Neural cell (in vitro differentiated cells): ENCODE measurements at regions not wholly inside any gene's neighbourhood (a gene's known extent, or its start where the extent isn't known, plus 50 kb on each side); places are given as distances from the start of the nearest gene placed in this dataset.

Source experiments
- EP300 ChIP-seq: fragments of 450-650 bp; conservative IDR thresholded peaks from 2 replicates; pipeline ENCODE4 v1.6.1; 2014; ENCODE audit warnings: antibody characterized with exemption, mild to moderate bottlenecking, moderate library complexity; ENCODE audit not compliant: poor library complexity, severe bottlenecking
- EZH2 ChIP-seq: fragments of 200-600, 300-800 bp; shearing (Covaris generic), sonication (generic); IDR thresholded peaks from 2 replicates; pipeline ENCODE4 v1.6.1; 2014; ENCODE audit warnings: antibody characterized with exemption, low read length, borderline replicate concordance, mild to moderate bottlenecking; ENCODE audit not compliant: insufficient read depth, poor library complexity, severe bottlenecking
- MXI1 ChIP-seq: fragments of 450-650 bp; conservative IDR thresholded peaks from 2 replicates; pipeline ENCODE4 v1.6.1; 2014; ENCODE audit warnings: antibody characterized with exemption, mild to moderate bottlenecking; ENCODE audit not compliant: poor library complexity, severe bottlenecking
- POLR2AphosphoS5 ChIP-seq: IDR thresholded peaks from 2 replicates; pipeline ENCODE4 v1.6.1; 2012
- RAD21 ChIP-seq: fragments of 450-650 bp; conservative IDR thresholded peaks from 2 replicates; pipeline ENCODE4 v1.6.1; 2014; ENCODE audit warnings: antibody characterized with exemption, mild to moderate bottlenecking, moderate library complexity
- SMC3 ChIP-seq: fragments of 450-650 bp; conservative IDR thresholded peaks from 2 replicates; pipeline ENCODE4 v1.6.1; 2014; ENCODE audit warnings: antibody characterized with exemption, mild to moderate bottlenecking, moderate library complexity; ENCODE audit not compliant: poor library complexity
- TAF1 ChIP-seq: IDR thresholded peaks from 2 replicates; pipeline ENCODE4 v1.6.1; 2012; ENCODE audit warnings: low read depth
- TF ChIP-seq, protein P1 (sequence below): fragments of 450-650 bp; IDR thresholded peaks from 2 replicates; pipeline ENCODE4 v1.5.1; 2014; ENCODE audit warnings: antibody characterized with exemption, mild to moderate bottlenecking, moderate library complexity; ENCODE audit not compliant: poor library complexity, severe bottlenecking
- TF ChIP-seq, protein P2 (sequence below): IDR thresholded peaks from 2 replicates; pipeline ENCODE4 v1.6.1; 2012; ENCODE audit warnings: borderline replicate concordance

- TF ChIP-seq POLR2AphosphoS5 (no peak), EP300 (peak; percentile 71), EZH2 (no peak), TAF1 (no peak), MXI1 (no peak), RAD21 (no peak), SMC3 (no peak)
- TF ChIP-seq, protein P1, sequence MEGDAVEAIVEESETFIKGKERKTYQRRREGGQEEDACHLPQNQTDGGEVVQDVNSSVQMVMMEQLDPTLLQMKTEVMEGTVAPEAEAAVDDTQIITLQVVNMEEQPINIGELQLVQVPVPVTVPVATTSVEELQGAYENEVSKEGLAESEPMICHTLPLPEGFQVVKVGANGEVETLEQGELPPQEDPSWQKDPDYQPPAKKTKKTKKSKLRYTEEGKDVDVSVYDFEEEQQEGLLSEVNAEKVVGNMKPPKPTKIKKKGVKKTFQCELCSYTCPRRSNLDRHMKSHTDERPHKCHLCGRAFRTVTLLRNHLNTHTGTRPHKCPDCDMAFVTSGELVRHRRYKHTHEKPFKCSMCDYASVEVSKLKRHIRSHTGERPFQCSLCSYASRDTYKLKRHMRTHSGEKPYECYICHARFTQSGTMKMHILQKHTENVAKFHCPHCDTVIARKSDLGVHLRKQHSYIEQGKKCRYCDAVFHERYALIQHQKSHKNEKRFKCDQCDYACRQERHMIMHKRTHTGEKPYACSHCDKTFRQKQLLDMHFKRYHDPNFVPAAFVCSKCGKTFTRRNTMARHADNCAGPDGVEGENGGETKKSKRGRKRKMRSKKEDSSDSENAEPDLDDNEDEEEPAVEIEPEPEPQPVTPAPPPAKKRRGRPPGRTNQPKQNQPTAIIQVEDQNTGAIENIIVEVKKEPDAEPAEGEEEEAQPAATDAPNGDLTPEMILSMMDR, result no peak
- TF ChIP-seq, protein P2, sequence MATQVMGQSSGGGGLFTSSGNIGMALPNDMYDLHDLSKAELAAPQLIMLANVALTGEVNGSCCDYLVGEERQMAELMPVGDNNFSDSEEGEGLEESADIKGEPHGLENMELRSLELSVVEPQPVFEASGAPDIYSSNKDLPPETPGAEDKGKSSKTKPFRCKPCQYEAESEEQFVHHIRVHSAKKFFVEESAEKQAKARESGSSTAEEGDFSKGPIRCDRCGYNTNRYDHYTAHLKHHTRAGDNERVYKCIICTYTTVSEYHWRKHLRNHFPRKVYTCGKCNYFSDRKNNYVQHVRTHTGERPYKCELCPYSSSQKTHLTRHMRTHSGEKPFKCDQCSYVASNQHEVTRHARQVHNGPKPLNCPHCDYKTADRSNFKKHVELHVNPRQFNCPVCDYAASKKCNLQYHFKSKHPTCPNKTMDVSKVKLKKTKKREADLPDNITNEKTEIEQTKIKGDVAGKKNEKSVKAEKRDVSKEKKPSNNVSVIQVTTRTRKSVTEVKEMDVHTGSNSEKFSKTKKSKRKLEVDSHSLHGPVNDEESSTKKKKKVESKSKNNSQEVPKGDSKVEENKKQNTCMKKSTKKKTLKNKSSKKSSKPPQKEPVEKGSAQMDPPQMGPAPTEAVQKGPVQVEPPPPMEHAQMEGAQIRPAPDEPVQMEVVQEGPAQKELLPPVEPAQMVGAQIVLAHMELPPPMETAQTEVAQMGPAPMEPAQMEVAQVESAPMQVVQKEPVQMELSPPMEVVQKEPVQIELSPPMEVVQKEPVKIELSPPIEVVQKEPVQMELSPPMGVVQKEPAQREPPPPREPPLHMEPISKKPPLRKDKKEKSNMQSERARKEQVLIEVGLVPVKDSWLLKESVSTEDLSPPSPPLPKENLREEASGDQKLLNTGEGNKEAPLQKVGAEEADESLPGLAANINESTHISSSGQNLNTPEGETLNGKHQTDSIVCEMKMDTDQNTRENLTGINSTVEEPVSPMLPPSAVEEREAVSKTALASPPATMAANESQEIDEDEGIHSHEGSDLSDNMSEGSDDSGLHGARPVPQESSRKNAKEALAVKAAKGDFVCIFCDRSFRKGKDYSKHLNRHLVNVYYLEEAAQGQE, result no peak
These were observed 1474.2 kb upstream of the CELF4 start for GRCh38 chr18:39039813-39040212.
